Neural cell (in vitro differentiated cells): ENCODE measurements at regions not wholly inside any gene's neighbourhood (a gene's known extent, or its start where the extent isn't known, plus 50 kb on each side); places are given as distances from the start of the nearest gene placed in this dataset.

Experiments used
- H2AFZ ChIP-seq: fragments of 200-600, 300-800 bp; sonication (generic), shearing (Covaris generic); 2 replicates; pipeline ENCODE4 v1.6.0; 2014; ENCODE audit warnings: low read depth, mild to moderate bottlenecking, antibody characterized with exemption, low read length, moderate library complexity
- H3F3A ChIP-seq: fragments of 200-600 bp; shearing (Covaris generic); 2 replicates; pipeline ENCODE4 v1.6.1; 2016; ENCODE audit warnings: mild to moderate bottlenecking, moderate library complexity, mixed read lengths, antibody characterized with exemption, low read length; ENCODE audit not compliant: insufficient read depth, poor library complexity, severe bottlenecking
- H3K27ac ChIP-seq: fragments of 200-600, 300-800 bp; sonication (generic), shearing (Covaris generic); 2 replicates; pipeline ENCODE4 v1.5.1; 2014; ENCODE audit warnings: mild to moderate bottlenecking, low read length, moderate library complexity
- H3K27me3 ChIP-seq: fragments of 300-800, 200-600 bp; sonication (generic), shearing (Covaris generic); 2 replicates; pipeline ENCODE4 v1.6.0; 2014; ENCODE audit warnings: mild to moderate bottlenecking, low read depth, low read length, moderate library complexity; ENCODE audit not compliant: insufficient read depth
- H3K36me3 ChIP-seq: fragments of 300-800, 200-600 bp; sonication (generic), shearing (Covaris generic); 2 replicates; pipeline ENCODE4 v1.5.1; 2014; ENCODE audit warnings: mild to moderate bottlenecking, antibody characterized with exemption, low read length, moderate library complexity; ENCODE audit not compliant: insufficient read depth
- H3K4me2 ChIP-seq: fragments of 300-800, 200-600 bp; sonication (generic), shearing (Covaris generic); 2 replicates; pipeline ENCODE4 v1.6.0; 2014; ENCODE audit warnings: mild to moderate bottlenecking, low read length
- H3K4me3 ChIP-seq: fragments of 300-800, 200-600 bp; sonication (generic), shearing (Covaris generic); 2 replicates; pipeline ENCODE4 v1.5.1; 2014; ENCODE audit warnings: mild to moderate bottlenecking, low read length, moderate library complexity
- H3K79me2 ChIP-seq: fragments of 200-600 bp; shearing (Covaris generic); replicated peaks from 2 replicates; pipeline ENCODE4 v1.6.0; 2014; ENCODE audit warnings: mild to moderate bottlenecking, low read length, moderate library complexity; ENCODE audit not compliant: insufficient read depth
- H3K9ac ChIP-seq: fragments of 300-800, 200-600 bp; sonication (generic), shearing (Covaris generic); 2 replicates; pipeline ENCODE4 v1.6.1; 2016; ENCODE audit warnings: mild to moderate bottlenecking, low read length, mixed read lengths
- H3K9me2 ChIP-seq: fragments of 200-600 bp; shearing (Covaris generic); 2 replicates; pipeline ENCODE4 v1.6.1; 2016; ENCODE audit warnings: mild to moderate bottlenecking, low read length, mixed read lengths; ENCODE audit not compliant: insufficient read depth
- H3K9me3 ChIP-seq: fragments of 200-600, 300-800 bp; sonication (generic), shearing (Covaris generic); 2 replicates; pipeline ENCODE4 v1.6.1; 2016; ENCODE audit warnings: mild to moderate bottlenecking, mixed run types, low read length, moderate library complexity, mixed read lengths
- H4K20me1 ChIP-seq: fragments of 200-600 bp; shearing (Covaris generic); 2 replicates; pipeline ENCODE4 v1.6.1; 2016; ENCODE audit warnings: mild to moderate bottlenecking, mixed run types; ENCODE audit not compliant: insufficient read depth
- CTCF ChIP-seq: fragments of 450-650 bp; IDR thresholded peaks from 2 replicates; pipeline ENCODE4 v1.5.1; 2014; ENCODE audit warnings: antibody characterized with exemption, mild to moderate bottlenecking, moderate library complexity; ENCODE audit not compliant: poor library complexity, severe bottlenecking
- EP300 ChIP-seq: fragments of 450-650 bp; conservative IDR thresholded peaks from 2 replicates; pipeline ENCODE4 v1.6.1; 2014; ENCODE audit warnings: antibody characterized with exemption, mild to moderate bottlenecking, moderate library complexity; ENCODE audit not compliant: poor library complexity, severe bottlenecking
- EZH2 ChIP-seq: fragments of 200-600, 300-800 bp; shearing (Covaris generic), sonication (generic); IDR thresholded peaks from 2 replicates; pipeline ENCODE4 v1.6.1; 2014; ENCODE audit warnings: antibody characterized with exemption, low read length, borderline replicate concordance, mild to moderate bottlenecking; ENCODE audit not compliant: insufficient read depth, poor library complexity, severe bottlenecking
- MXI1 ChIP-seq: fragments of 450-650 bp; conservative IDR thresholded peaks from 2 replicates; pipeline ENCODE4 v1.6.1; 2014; ENCODE audit warnings: antibody characterized with exemption, mild to moderate bottlenecking; ENCODE audit not compliant: poor library complexity, severe bottlenecking
- POLR2AphosphoS5 ChIP-seq: IDR thresholded peaks from 2 replicates; pipeline ENCODE4 v1.6.1; 2012
- RAD21 ChIP-seq: fragments of 450-650 bp; conservative IDR thresholded peaks from 2 replicates; pipeline ENCODE4 v1.6.1; 2014; ENCODE audit warnings: antibody characterized with exemption, mild to moderate bottlenecking, moderate library complexity
- REST ChIP-seq: IDR thresholded peaks from 2 replicates; pipeline ENCODE4 v1.6.1; 2012; ENCODE audit warnings: borderline replicate concordance
- SMC3 ChIP-seq: fragments of 450-650 bp; conservative IDR thresholded peaks from 2 replicates; pipeline ENCODE4 v1.6.1; 2014; ENCODE audit warnings: antibody characterized with exemption, mild to moderate bottlenecking, moderate library complexity; ENCODE audit not compliant: poor library complexity
- TAF1 ChIP-seq: IDR thresholded peaks from 2 replicates; pipeline ENCODE4 v1.6.1; 2012; ENCODE audit warnings: low read depth

GRCh38 chr13:68923995-68924394 is 1183.6 kb upstream of the ATXN8OS start:
- no peaks in the 10 kb centered on the region for H3K9me2 ChIP-seq
- H3K79me2 ChIP-seq = no peaks in the 10 kb centered on the region
- H3K27ac ChIP-seq = no peak overlapping the region
- H2AFZ ChIP-seq = no peak overlapping the region
- H3F3A ChIP-seq = no peaks in the 10 kb centered on the region
- H4K20me1 ChIP-seq = no peaks in the 10 kb centered on the region
- no peak overlapping the region for H3K9ac ChIP-seq
- H3K9me3 ChIP-seq = no peaks in the 10 kb centered on the region
- H3K27me3 ChIP-seq = no peaks in the 10 kb centered on the region
- no peaks in the 10 kb centered on the region for H3K36me3 ChIP-seq
- H3K4me2 ChIP-seq = no peak overlapping the region
- H3K4me3 ChIP-seq = no peak overlapping the region
- TF ChIP-seq MXI1 (no peak), SMC3 (no peak), RAD21 (no peak), POLR2AphosphoS5 (no peak), EP300 (no peak), EZH2 (no peak), REST (no peak), TAF1 (no peak), CTCF (no peak)

GRCh38 chr13:68908879-68909278 is 1198.7 kb upstream of the ATXN8OS start:
- no peaks in the 10 kb centered on the region for H4K20me1 ChIP-seq
- H3K9me3 ChIP-seq = peaks cover 8% of the 10 kb centered on the region
- H3K79me2 ChIP-seq = no peaks in the 10 kb centered on the region
- H3K27ac ChIP-seq = no peak overlapping the region
- H3K4me3 ChIP-seq = no peak overlapping the region
- H3K36me3 ChIP-seq = no peaks in the 10 kb centered on the region
- H3K9me2 ChIP-seq = no peaks in the 10 kb centered on the region
- no peaks in the 10 kb centered on the region for H3K27me3 ChIP-seq
- no peak overlapping the region for H2AFZ ChIP-seq
- TF ChIP-seq POLR2AphosphoS5 (no peak), EP300 (no peak), CTCF (no peak), TAF1 (no peak), SMC3 (no peak), EZH2 (no peak), RAD21 (no peak), MXI1 (no peak), REST (no peak)
- no peak overlapping the region for H3K4me2 ChIP-seq
- H3F3A ChIP-seq = no peaks in the 10 kb centered on the region
- no peak overlapping the region for H3K9ac ChIP-seq
